ENCODE measurements at regions not wholly inside any gene's neighbourhood (a gene's known extent, or its start where the extent isn't known, plus 50 kb on each side); places are given as distances from the start of the nearest gene placed in this dataset.
"Not testable (repeated sequence)": the region's sequence is repeated elsewhere in the genome, so short reads cannot be mapped to it uniquely, and the experiment has no call there.

DNA sequence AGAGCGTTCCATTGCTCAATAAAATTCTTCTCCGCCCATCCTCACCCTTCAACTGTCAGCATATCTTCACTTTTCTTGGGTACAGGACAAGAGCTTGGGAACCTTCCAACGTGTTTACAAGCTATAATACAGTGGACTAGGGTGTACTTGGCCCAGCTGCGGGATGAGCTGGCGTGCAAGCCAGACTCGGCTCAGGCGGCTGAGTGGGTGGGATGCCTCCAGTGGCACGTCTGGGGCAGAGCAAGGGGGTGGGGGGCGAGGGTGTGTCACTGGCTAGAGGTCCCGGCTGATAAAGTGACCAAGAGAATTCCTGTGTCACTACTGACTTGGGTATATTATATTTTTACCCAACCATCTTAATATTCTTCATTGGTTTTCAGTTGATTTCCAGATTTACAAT lies 179.7 kb downstream of the EVA1A start:
- DNase-seq = no peak

DNA sequence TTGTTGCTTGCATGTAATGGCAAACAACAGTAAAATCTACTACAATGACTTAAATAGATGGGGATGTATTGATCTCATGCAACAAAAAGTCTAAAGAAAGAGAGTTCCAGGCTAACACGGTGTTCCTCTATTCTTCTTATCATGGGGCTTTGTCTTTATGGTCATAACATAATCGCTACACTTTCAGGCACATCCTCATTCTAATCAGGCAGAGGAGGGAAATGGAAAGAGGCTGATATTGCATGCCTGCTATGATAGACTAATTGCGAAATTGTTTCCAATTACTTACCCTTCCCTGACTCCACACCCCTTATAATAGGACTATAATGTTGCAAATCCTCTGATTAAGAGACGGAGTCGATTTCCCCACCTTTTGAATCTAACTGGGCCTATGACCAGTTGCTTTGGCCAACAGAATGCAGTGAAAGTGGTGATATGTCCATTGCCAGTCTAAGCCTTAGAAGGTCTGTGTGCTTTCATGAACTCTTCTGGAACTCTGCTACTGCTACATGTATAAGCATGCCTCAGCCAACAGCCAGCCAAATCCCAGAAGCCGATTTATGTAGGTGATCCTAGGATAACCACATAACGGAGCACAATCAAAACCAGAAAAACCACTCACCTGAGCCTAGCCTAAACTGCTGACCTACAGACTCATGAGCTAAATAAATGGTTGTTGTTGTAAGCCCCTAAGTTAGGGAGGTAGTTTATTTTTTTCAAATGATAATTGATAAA lies 180.3 kb upstream of the TACR1 start:
- no peak for DNase-seq

- no peak for DNase-seq
Measured at GRCh38 chr2:75375646-75376582, 176.6 kb upstream of the TACR1 start.

DNA sequence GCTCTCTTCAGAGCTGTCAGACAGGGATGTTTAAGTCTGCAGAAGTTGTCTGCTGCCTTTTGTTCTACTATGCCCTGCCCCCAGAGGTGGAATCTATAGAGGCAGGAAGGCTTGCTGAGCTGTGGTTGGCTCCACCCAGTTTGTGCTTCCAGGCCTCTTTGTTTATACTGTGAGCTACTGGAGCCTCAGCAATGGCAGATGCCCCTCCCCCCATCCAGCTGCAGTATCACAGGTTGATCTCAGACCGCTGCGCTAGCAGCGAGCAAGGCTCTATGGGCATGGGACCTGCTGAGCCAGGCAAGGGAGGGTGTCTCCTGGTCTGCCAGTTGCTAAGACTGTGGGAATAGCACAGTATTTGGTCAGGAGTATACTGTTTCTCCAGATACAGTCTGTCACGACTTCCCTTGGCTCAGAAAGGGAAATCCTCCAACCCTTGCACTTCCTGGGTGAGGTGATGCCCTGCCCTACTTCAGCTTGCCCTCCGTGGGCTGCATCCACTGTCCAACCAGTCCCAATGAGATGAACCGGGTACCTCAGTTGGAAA lies 175.2 kb upstream of the TACR1 start:
- DNase-seq = not testable (repeated sequence)

- DNase-seq = no peak
Measured at GRCh38 chr2:75367401-75367800, 168.1 kb upstream of the TACR1 start.

GRCh38 chr2:75361486-75361885 lies 162.2 kb upstream of the TACR1 start:
- no peak for DNase-seq

DNA sequence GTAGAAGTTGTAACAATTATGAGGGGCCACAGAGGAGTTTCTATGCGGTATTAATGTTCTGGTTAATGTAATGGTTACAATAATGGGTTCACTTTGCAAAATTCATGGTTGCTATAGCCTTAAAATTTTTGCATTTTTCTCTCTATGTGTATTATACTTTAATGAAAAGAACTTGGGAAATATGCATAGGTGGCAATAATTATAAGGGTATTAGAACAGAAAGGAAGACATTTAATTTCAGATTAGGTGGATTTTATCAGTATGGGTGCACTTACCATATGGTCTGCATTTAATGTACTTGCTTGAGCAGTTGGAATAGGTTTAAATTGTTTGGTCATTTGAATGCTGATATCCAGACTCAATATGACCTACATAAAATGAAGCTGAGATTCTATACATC lies 161.6 kb upstream of the TACR1 start:
- DNase-seq = no peak

GRCh38 chr2:75356865-75357264 lies 157.5 kb upstream of the TACR1 start:
- DNase-seq = no peak

GRCh38 chr2:75353131-75353530 lies 153.8 kb upstream of the TACR1 start:
- DNase-seq = no peak

- no peak for DNase-seq
Measured at GRCh38 chr2:75348307-75348706, 149.0 kb upstream of the TACR1 start.

GRCh38 chr2:75344146-75344545 lies 144.8 kb upstream of the TACR1 start:
- DNase-seq = no peak

- no peak for DNase-seq
Measured at GRCh38 chr2:75342504-75343175, 143.3 kb upstream of the TACR1 start.

DNA sequence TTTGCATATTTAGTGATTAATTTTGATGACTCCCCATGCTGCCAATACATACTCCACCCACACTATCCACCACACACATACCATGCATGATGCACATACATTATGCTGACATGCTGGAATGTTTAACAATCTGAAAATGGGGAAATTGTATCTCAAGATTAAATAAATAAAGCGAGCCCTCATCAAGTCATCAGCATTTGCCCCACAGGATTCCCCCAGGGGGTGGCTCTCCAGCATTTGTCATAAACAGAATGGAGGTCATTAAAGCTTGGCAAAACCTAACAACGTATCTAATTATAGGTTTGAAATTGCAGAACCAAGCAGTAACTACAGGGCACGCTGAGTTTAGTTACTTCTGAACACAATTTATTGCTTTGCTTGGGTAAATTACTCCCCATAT lies 141.2 kb upstream of the TACR1 start:
- DNase-seq = peak; percentile 70

DNA sequence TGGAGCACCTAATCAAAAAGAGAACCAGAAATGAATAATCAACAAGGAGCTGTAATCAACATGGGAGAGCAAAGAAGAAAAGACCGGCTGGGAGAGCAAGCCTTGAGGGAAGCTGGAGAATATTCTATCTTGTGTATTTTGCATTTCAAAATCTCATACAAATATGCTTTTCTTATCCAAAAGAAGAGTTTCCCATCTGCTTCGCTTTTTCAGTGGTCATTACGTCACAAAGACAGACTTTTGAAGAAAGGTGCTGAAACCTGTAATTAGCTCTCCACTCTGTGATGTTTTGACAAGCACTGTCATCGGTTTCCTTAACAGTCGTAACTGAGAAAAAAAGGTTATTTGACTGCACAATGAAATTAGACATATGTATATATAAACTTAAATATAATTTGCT lies 139.1 kb upstream of the TACR1 start:
- DNase-seq = no peak

- DNase-seq = no peak
Measured at GRCh38 chr2:75337619-75338018, 138.3 kb upstream of the TACR1 start.

DNA sequence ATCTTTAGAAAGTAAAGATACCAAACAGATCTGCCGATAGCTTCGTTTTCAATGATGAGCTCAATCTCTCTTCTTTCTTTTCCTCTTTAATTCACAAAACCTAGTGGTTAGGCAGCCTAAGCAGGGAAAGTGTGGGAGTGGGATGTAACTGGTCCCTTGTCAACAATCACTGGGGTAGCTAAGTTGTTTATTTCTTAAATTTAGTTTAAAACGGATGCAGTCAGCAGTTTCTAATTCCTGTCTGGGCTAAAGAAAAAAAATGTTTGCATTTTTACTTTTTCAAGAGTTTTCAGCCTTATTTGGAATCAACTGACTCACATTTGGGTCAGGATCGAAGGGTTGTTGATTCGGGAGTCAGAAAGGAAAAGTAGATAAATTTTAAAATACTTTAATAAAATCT lies 137.7 kb upstream of the TACR1 start:
- no peak for DNase-seq

DNA sequence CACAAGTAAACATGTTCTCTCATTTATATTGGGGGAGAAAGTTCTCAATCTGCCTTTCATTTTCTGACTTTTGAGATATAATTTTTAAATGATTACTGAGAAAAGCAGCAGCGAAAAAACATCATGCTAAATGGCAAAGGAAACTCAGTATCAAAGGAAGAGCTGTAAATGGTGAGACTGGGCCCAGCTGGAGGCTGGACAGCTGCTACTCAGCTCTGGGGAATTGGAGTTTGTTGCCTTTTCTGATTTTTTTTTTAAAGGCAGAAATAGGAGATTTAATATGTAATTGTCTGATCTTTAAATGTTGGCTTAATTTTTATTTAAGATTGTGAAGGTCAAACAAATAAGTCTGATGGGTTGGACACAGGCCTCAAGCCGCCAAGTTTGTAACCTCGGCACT lies 137.1 kb upstream of the TACR1 start:
- DNase-seq = no peak

GRCh38 chr2:75334076-75334475 lies 134.8 kb upstream of the TACR1 start:
- DNase-seq = no peak

DNA sequence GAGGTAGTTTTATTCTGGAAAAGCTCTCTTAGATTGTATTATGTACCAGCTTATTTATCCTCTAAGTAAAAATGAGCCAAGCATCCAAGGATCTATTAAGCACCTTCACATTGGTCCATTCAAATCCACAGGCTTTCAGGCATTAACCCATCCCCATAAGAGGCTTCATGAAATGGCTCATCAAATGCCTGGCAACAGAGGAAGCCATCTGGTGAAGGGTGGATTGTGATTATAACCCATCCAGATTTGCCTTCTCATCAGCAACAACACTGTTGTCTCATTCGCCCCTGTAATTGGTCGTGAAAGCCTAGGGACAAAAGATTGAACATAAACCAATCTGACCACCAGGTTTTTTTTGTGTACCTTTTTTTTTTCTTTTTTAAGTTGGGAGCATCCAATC lies 134.3 kb upstream of the TACR1 start:
- DNase-seq = no peak

DNA sequence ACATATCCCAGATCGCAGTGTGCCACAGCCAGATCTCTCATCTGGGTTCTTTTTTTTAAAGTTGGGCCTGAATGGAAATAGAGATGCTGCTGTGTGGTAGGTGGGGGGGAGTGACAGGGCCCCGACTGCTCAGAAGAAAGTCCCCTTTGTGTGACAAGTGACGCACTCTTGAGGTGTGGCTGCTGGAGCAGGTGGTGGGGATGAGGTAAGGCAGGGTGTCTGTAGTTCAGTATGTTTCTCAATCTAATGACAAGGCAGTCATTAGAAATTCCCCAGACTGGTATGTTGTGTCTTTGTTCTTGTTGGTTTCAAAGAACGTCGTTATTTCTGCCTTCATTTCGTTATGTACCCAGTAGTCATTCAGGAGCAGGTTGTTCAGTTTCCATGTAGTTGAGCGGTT lies 128.8 kb upstream of the TACR1 start:
- DNase-seq = no peak

DNA sequence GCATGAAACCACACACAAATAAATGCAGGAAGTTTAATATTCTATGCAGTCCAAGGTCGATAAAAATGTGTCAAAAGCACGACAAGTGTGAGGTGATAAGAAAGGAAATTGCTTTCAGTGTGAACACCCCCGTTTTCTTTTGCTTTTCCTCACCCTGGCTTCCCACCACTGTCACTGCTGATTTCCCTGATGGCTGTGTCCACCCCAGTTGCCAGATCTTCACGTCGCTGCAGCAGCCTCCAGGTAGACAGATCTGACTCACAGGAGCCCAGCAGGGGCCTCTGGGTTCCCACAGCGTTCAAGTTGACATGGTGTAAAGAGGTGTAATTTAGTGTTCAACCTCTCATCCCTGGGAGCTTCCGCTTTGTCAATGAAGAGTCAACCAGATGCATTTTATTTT lies 128.0 kb upstream of the TACR1 start:
- DNase-seq = no peak

- DNase-seq = no peak
Measured at GRCh38 chr2:75326645-75327044, 127.3 kb upstream of the TACR1 start.

GRCh38 chr2:75325594-75325993 lies 126.3 kb upstream of the TACR1 start:
- no peak for DNase-seq

Data from DMS79 treated with DMSO at 0.1 percent for 48 hours (cell line).